MM.1S (cell line): ENCODE measurements at regions not wholly inside any gene's neighbourhood (a gene's known extent, or its start where the extent isn't known, plus 50 kb on each side); places are given as distances from the start of the nearest gene placed in this dataset.

Experiments used
- DNase-seq: peaks from one replicate; pipeline ENCODE4 v3.0.0-alpha.2; 2015
- H2AFZ ChIP-seq: fragments of 300-600 bp; sonication (generic); 2 replicates; pipeline ENCODE4 v1.6.0; 2016; ENCODE audit warnings: antibody characterized with exemption, low read length
- H3F3A ChIP-seq: fragments of 300-600 bp; sonication (generic); 2 replicates; pipeline ENCODE4 v1.6.1; 2016; ENCODE audit warnings: mild to moderate bottlenecking, antibody characterized with exemption, low read length, moderate library complexity, mixed read lengths; ENCODE audit not compliant: insufficient read depth
- H3K27ac ChIP-seq: fragments of 300-600 bp; sonication (generic); 2 replicates; pipeline ENCODE4 v1.5.1; 2016; ENCODE audit warnings: mild to moderate bottlenecking, low read length
- H3K27me3 ChIP-seq: fragments of 300-600 bp; sonication (generic); replicated peaks from 2 replicates; pipeline ENCODE4 v1.6.0; 2016; ENCODE audit warnings: low read length; ENCODE audit not compliant: insufficient read depth
- H3K36me3 ChIP-seq: fragments of 300-600 bp; sonication (generic); replicated peaks from 2 replicates; pipeline ENCODE4 v1.6.1; 2016; ENCODE audit warnings: mild to moderate bottlenecking, low read length, mixed read lengths; ENCODE audit not compliant: insufficient read depth
- H3K4me1 ChIP-seq: fragments of 300-600 bp; sonication (generic); 2 replicates; pipeline ENCODE4 v1.6.1; 2016; ENCODE audit warnings: low read length, mixed read lengths
- H3K4me2 ChIP-seq: fragments of 300-600 bp; sonication (generic); 2 replicates; pipeline ENCODE4 v1.6.0; 2016; ENCODE audit warnings: low read depth, low read length
- H3K4me3 ChIP-seq: fragments of 300-600 bp; sonication (generic); 2 replicates; pipeline ENCODE4 v1.5.1; 2016; ENCODE audit warnings: low read length, mixed read lengths
- H3K79me2 ChIP-seq: fragments of 300-600 bp; sonication (generic); 2 replicates; pipeline ENCODE4 v1.6.1; 2016; ENCODE audit warnings: mixed run types, low read length, mixed read lengths
- H3K9ac ChIP-seq: fragments of 300-600 bp; sonication (generic); 2 replicates; pipeline ENCODE4 v1.6.1; 2016; ENCODE audit warnings: low read length, mixed read lengths
- H3K9me2 ChIP-seq: fragments of 300-600 bp; sonication (generic); replicated peaks from 2 replicates; pipeline ENCODE4 v1.6.1; 2016; ENCODE audit warnings: mild to moderate bottlenecking, low read length, mixed read lengths; ENCODE audit not compliant: insufficient read depth
- H3K9me3 ChIP-seq: fragments of 300-600 bp; sonication (generic); replicated peaks from 2 replicates; pipeline ENCODE4 v1.6.1; 2016; ENCODE audit warnings: mild to moderate bottlenecking, low read length, mixed read lengths; ENCODE audit not compliant: insufficient read depth
- H4K20me1 ChIP-seq: fragments of 300-600 bp; sonication (generic); 2 replicates; pipeline ENCODE4 v1.6.1; 2016; ENCODE audit warnings: mild to moderate bottlenecking, low read length, moderate library complexity, mixed read lengths; ENCODE audit not compliant: insufficient read depth
- CTCF ChIP-seq: fragments of 300-600 bp; sonication (generic); IDR thresholded peaks from 2 replicates; pipeline ENCODE4 v1.5.1; 2016; ENCODE audit warnings: antibody characterized with exemption, low read length, mixed read lengths
- EZH2 ChIP-seq: fragments of 300-600 bp; sonication (generic); optimal IDR thresholded peaks from 2 replicates; pipeline ENCODE3; 2017; ENCODE audit warnings: low read depth, mild to moderate bottlenecking, antibody characterized with exemption, low read length, mixed read lengths
- EZH2phosphoT487 ChIP-seq: fragments of 300-600 bp; sonication (generic); IDR thresholded peaks from 2 replicates; pipeline ENCODE4 v1.6.1; 2018; ENCODE audit warnings: antibody characterized with exemption, low read length

GRCh38 chrX:134717698-134718097, 59.4 kb upstream of the PLAC1 start:
- no peak overlapping the region for H2AFZ ChIP-seq
- no peaks in the 10 kb centered on the region for H4K20me1 ChIP-seq
- TF ChIP-seq EZH2phosphoT487 (no peak), CTCF (no peak), EZH2 (no peak)
- no peak overlapping the region for H3K27ac ChIP-seq
- H3F3A ChIP-seq = 0 out of 2 replicates have a peak, but pooled peaks cover 4% of the 10 kb centered on the region
- H3K4me3 ChIP-seq = no peak overlapping the region
- H3K4me1 ChIP-seq = peaks cover 9% of the 10 kb centered on the region
- no peak overlapping the region for H3K4me2 ChIP-seq
- DNase-seq = no peak
- H3K36me3 ChIP-seq = no peaks in the 10 kb centered on the region
- no peaks in the 10 kb centered on the region for H3K9me3 ChIP-seq
- no peaks in the 10 kb centered on the region for H3K27me3 ChIP-seq
- no peaks in the 10 kb centered on the region for H3K9me2 ChIP-seq
- H3K9ac ChIP-seq = no peak overlapping the region
- no peaks in the 10 kb centered on the region for H3K79me2 ChIP-seq

GRCh38 chrX:134716620-134717012, 58.3 kb upstream of the PLAC1 start:
- Histone ChIP-seq H2AFZ (no peak overlapping the region), H3K4me2 (no peak overlapping the region), H4K20me1 (no peaks in the 10 kb centered on the region), H3F3A (0 out of 2 replicates have a peak, but pooled peaks cover 4% of the 10 kb centered on the region), H3K27ac (no peak overlapping the region), H3K4me1 (peaks cover 12% of the 10 kb centered on the region), H3K9me3 (no peaks in the 10 kb centered on the region), H3K9me2 (no peaks in the 10 kb centered on the region), H3K9ac (no peak overlapping the region), H3K36me3 (no peaks in the 10 kb centered on the region), H3K4me3 (no peak overlapping the region), H3K79me2 (no peaks in the 10 kb centered on the region), H3K27me3 (no peaks in the 10 kb centered on the region)
- no peak for DNase-seq
- no peak for TF ChIP-seq EZH2phosphoT487

- H3K9ac ChIP-seq = no peak overlapping the region
- H3K9me2 ChIP-seq = no peaks in the 10 kb centered on the region
- no peaks in the 10 kb centered on the region for H4K20me1 ChIP-seq
- H3K27ac ChIP-seq = no peak overlapping the region
- no peaks in the 10 kb centered on the region for H3K36me3 ChIP-seq
- H3K79me2 ChIP-seq = no peaks in the 10 kb centered on the region
- TF ChIP-seq CTCF (no peak), EZH2 (no peak), EZH2phosphoT487 (no peak)
- H3F3A ChIP-seq = 0 out of 2 replicates have a peak, but pooled peaks cover 4% of the 10 kb centered on the region
- H3K27me3 ChIP-seq = no peaks in the 10 kb centered on the region
- no peak overlapping the region for H2AFZ ChIP-seq
- no peak for DNase-seq
- no peaks in the 10 kb centered on the region for H3K9me3 ChIP-seq
- no peak overlapping the region for H3K4me2 ChIP-seq
- H3K4me3 ChIP-seq = no peak overlapping the region
- peaks cover 16% of the 10 kb centered on the region for H3K4me1 ChIP-seq
Observed at GRCh38 chrX:134715930-134716619, 57.8 kb upstream of the PLAC1 start.

- H3K4me2 ChIP-seq = no peak overlapping the region
- no peak overlapping the region for H3K9ac ChIP-seq
- no peak overlapping the region for H3K27ac ChIP-seq
- H3K4me3 ChIP-seq = no peak overlapping the region
- H3K9me3 ChIP-seq = no peaks in the 10 kb centered on the region
- H3K27me3 ChIP-seq = no peaks in the 10 kb centered on the region
- no peaks in the 10 kb centered on the region for H3K79me2 ChIP-seq
- TF ChIP-seq CTCF = no peak
- no peak for TF ChIP-seq EZH2phosphoT487
- TF ChIP-seq EZH2 = no peak
- no peaks in the 10 kb centered on the region for H3K36me3 ChIP-seq
- H2AFZ ChIP-seq = no peak overlapping the region
- 0 out of 2 replicates have a peak, but pooled peaks cover 4% of the 10 kb centered on the region for H3F3A ChIP-seq
- H3K4me1 ChIP-seq = peaks cover 16% of the 10 kb centered on the region
- DNase-seq = no peak
- no peaks in the 10 kb centered on the region for H3K9me2 ChIP-seq
- H4K20me1 ChIP-seq = no peaks in the 10 kb centered on the region
Observed at GRCh38 chrX:134714633-134715110, 56.4 kb upstream of the PLAC1 start.
